Activated T-cell treated with anti-CD3 and anti-CD28 coated beads, Interleukin-2, amount 50 U/mL, for 72 hours (primary cell): ENCODE measurements at regions not wholly inside any gene's neighbourhood (a gene's known extent, or its start where the extent isn't known, plus 50 kb on each side); places are given as distances from the start of the nearest gene placed in this dataset.
"Not testable (repeated sequence)": the region's sequence is repeated elsewhere in the genome, so short reads cannot be mapped to it uniquely, and the experiment has no call there.

Experiments used
- ATAC-seq, 2 donors: fragments of 150-1000 bp; cut with Tn5 transposase; replicated peaks in 1 of 2; 2 replicates each; pipeline ENCODE4 v1.10.0; 2021; ENCODE audit warnings: moderate library complexity in 2 of 2, mild to moderate bottlenecking in 1 of 2
- DNase-seq, 2 donors: peaks; one replicate each; pipeline ENCODE4 v3.0.0; 2021 to 2022; ENCODE audit warnings: mixed read lengths in 1 of 2
- H3K27ac Mint-ChIP-seq: one replicate; pipeline ENCODE4 v1.8.0; 2022; ENCODE audit warnings: mild to moderate bottlenecking, moderate library complexity, mixed read lengths
- H3K27me3 Mint-ChIP-seq: one replicate; pipeline ENCODE4 v1.8.0; 2022; ENCODE audit warnings: low read depth, mixed read lengths
- H3K36me3 Mint-ChIP-seq, 2 donors: one replicate each; pipeline ENCODE4 v1.8.0; 2022; ENCODE audit warnings: mixed read lengths in 2 of 2, mild to moderate bottlenecking in 1 of 2; ENCODE audit not compliant: insufficient read depth in 2 of 2
- H3K4me1 Mint-ChIP-seq: one replicate; pipeline ENCODE4 v1.8.0; 2022; ENCODE audit warnings: low read depth, mixed read lengths
- H3K4me3 Mint-ChIP-seq, 2 donors: one replicate each; pipeline ENCODE4 v1.8.0; 2022; ENCODE audit warnings: mild to moderate bottlenecking in 2 of 2, mixed read lengths in 2 of 2, moderate library complexity in 2 of 2
- H3K9me3 Mint-ChIP-seq, 2 donors: one replicate each; pipeline ENCODE4 v1.8.0; 2022; ENCODE audit warnings: mixed read lengths in 2 of 2

DNA sequence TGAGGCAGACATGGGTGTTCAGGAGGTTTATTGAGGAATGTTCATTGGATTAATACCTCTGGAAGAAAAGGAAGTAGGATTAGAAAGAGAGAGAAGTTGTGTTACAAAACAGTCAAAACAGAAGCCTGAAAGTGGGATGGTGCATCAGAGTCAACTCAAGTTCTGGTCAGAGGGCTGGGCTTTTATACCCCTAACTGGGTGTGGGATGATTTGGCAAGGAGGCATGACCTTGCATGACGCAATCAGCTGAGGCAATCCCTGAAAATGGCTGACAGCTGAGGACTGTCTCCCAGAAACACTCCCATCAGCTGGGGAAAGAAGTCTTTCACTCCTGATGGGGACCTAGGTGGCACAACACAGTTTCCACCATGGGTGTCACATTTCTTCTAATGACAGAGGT, 818.2 kb downstream of the SATB2 start:
- Mint-ChIP-seq H3K9me3 (no peaks in the 10 kb centered on the region), H3K27me3 (no peaks in the 10 kb centered on the region), H3K27ac (no peak overlapping the region), H3K4me1 (no peaks in the 10 kb centered on the region), H3K36me3 (no peaks in the 10 kb centered on the region), H3K4me3 (no peak overlapping the region)
- ATAC-seq, result no peak
- DNase-seq, result no peak

DNA sequence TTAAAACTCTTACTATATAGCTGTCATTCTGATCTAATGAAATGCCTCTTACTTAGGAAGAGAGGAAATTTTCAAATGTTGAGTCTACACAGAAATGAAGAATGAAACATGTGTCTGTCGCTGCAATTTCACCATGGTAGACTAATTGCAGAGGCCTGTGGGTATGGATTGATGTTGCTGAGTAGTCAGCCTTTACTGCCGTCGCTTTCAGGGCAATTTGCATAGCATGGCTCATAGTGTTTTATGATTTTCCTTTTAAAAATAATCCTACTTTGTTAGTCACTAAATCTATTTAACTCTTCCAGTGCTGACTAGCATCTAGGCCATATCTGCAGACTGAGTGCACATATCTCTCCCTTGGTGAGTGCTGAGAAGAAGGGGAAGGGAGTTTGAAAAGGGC, 819.2 kb downstream of the SATB2 start:
- no peak overlapping the region for H3K4me3 Mint-ChIP-seq
- no peaks in the 10 kb centered on the region for H3K36me3 Mint-ChIP-seq
- no peaks in the 10 kb centered on the region for H3K27me3 Mint-ChIP-seq
- no peaks in the 10 kb centered on the region for H3K4me1 Mint-ChIP-seq
- H3K9me3 Mint-ChIP-seq, result no peaks in the 10 kb centered on the region
- H3K27ac Mint-ChIP-seq, result no peak overlapping the region
- ATAC-seq (no peak), DNase-seq (no peak)

DNA sequence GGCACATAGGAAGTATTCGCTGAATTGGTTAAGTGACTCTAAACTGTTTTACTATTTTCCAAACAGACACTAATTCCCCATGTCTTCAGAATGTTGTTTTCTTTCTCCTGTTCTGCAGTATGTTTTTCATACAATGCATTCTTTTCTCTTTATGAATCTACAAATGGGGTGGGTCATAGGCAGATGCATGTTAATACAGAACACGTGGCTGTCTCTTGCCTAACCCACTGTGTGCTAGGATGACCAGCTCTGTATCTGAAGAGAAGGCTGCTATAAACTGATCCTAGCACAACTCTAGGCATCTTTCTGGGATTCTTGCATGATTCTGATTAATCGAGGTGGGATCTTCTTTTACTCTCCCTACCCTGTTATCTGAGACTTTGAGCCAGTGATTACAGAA, 826.0 kb downstream of the PLCL1 start:
- no peak overlapping the region for H3K4me3 Mint-ChIP-seq
- DNase-seq (no peak), ATAC-seq (no peak)
- H3K4me1 Mint-ChIP-seq, result no peaks in the 10 kb centered on the region
- H3K9me3 Mint-ChIP-seq, result peaks cover 0 to 2% of the 10 kb centered on the region in 2 donors
- no peaks in the 10 kb centered on the region for H3K36me3 Mint-ChIP-seq
- no peak overlapping the region for H3K27ac Mint-ChIP-seq
- no peaks in the 10 kb centered on the region for H3K27me3 Mint-ChIP-seq

DNA sequence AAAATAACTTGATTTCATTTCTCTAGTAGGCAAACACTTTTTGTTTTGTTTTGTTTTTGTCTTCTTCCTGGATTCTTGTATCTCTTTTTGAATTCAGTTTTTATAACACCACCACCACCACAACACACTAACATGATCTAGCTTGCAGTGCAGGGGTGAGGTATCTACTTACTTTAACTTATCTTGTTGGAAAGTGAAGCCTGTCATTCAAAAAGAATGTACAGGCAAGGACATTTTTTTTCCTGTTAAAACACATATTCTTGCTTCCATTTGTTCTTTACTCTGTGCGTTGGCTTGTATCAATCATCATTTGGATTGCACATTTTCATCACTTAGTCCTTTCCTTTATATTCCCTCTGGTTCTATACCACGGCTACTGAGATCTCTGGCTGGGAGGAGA, 824.2 kb downstream of the PLCL1 start:
- Mint-ChIP-seq H3K4me3 (no peak overlapping the region), H3K9me3 (peaks cover 0 to 2% of the 10 kb centered on the region in 2 donors), H3K27ac (no peak overlapping the region), H3K4me1 (no peaks in the 10 kb centered on the region), H3K36me3 (no peaks in the 10 kb centered on the region), H3K27me3 (no peaks in the 10 kb centered on the region)
- ATAC-seq (no peak), DNase-seq (no peak)

DNA sequence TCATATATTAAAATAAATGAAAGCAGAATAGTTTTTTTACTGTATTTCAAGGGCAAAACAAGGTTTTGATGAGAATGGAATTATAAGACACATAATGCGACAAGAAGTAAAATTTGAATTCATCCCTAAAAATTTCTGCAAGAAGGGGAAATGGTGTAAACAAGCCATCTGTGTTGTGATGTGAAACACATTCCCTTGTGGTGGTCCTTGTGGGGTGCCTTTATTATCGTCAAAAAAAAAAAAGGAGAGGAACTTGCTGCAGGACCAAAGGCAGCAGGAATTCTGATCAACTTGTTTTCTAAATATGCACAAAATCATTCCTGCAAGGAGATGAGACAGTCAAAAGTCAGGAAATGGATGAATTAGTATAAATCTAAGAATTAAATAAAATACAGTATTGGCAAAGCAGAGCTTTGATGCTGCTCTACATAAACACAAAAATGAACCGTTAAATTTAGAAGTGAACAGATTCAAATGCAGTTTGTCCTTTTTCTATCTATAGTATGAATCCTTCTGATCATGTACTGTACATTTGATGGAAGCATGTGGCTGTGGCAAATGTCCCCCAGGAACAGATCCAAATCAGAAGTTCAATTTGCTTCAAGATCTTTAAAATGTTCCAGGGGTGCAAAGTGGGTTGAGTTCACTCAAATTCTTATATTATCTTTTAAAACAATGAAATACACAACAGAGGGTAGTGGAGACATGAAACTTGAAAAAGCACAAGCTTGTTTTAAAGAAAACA, 818.8 kb downstream of the PLCL1 start:
- H3K9me3 Mint-ChIP-seq, result no peaks in the 10 kb centered on the region
- ATAC-seq, result no peak
- no peaks in the 10 kb centered on the region for H3K4me1 Mint-ChIP-seq
- no peaks in the 10 kb centered on the region for H3K36me3 Mint-ChIP-seq
- no peaks in the 10 kb centered on the region for H3K27me3 Mint-ChIP-seq
- DNase-seq, result no peak
- H3K27ac Mint-ChIP-seq, result no peak overlapping the region
- no peak overlapping the region for H3K4me3 Mint-ChIP-seq

DNA sequence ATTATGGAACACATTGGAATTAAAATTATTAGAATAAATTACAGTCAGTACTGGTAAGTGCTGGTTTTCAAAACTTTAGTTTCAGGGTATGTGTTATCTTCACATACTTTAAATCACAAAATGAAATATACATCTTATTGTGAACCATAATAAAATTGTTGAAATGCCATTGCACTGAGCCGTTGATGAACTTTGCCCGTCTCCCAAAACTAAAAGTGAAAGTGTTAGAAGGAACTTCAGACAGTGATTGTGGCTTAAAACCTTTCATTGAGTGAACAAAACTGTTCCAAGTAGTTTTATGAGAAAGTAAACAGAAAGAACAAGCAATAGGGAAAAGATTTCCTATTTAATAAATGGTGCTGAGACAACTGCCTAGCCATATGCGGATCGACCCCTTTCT, 811.6 kb downstream of the PLCL1 start:
- no peak for DNase-seq
- no peak for ATAC-seq
- H3K4me3 Mint-ChIP-seq, result peak overlapping the region in 1 of 2 donors; percentile 40
- H3K27ac Mint-ChIP-seq, result no peak overlapping the region
- H3K27me3 Mint-ChIP-seq, result no peaks in the 10 kb centered on the region
- H3K36me3 Mint-ChIP-seq, result no peaks in the 10 kb centered on the region
- no peaks in the 10 kb centered on the region for H3K9me3 Mint-ChIP-seq
- no peaks in the 10 kb centered on the region for H3K4me1 Mint-ChIP-seq

DNA sequence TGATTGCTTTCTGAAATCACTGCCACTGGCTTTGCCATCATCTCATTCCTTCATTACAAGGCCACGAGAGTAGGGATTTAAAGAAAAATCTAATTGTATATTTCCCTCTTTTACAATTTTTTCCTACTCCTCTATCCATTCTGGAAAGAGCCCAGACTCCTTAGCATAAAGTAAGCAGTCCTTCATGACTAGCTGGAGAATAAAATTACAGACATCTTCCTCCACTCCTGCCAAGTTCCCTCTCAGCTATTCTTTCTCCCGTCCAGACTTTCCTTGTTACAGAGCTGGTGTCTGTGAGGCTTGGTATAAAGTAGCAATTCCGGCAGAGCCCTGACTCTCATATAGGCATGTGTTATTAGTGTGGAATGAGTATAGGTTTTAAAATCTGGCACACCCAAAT, 806.8 kb downstream of the PLCL1 start:
- ATAC-seq (no peak), DNase-seq (no peak)
- Mint-ChIP-seq H3K9me3 (no peaks in the 10 kb centered on the region), H3K4me1 (no peaks in the 10 kb centered on the region), H3K4me3 (no peak overlapping the region), H3K27ac (no peak overlapping the region), H3K36me3 (no peaks in the 10 kb centered on the region), H3K27me3 (no peaks in the 10 kb centered on the region)

DNA sequence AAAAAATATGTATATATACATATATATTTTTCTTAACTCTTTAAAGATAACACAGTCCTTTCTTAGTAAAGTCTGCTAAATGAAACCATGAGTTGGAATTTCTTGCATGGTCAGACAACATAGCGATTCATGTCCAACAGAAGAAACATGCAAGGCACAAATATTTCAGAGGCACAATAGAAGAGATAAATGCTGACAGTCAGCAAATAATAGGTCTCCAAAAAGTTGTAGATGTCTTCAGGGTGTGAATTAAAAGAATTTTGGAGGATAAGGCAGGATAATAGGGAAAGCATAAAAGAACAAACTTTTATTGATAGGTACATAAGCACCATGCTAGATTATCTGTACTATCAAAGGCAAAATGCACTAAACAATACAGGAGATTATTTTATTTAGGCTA, 800.2 kb downstream of the PLCL1 start:
- H3K4me3 Mint-ChIP-seq, result no peak overlapping the region
- DNase-seq (no peak), ATAC-seq (no peak)
- no peaks in the 10 kb centered on the region for H3K36me3 Mint-ChIP-seq
- no peak overlapping the region for H3K27ac Mint-ChIP-seq
- H3K27me3 Mint-ChIP-seq, result no peaks in the 10 kb centered on the region
- peaks cover 0 to 6% of the 10 kb centered on the region in 2 donors for H3K9me3 Mint-ChIP-seq
- no peaks in the 10 kb centered on the region for H3K4me1 Mint-ChIP-seq

DNA sequence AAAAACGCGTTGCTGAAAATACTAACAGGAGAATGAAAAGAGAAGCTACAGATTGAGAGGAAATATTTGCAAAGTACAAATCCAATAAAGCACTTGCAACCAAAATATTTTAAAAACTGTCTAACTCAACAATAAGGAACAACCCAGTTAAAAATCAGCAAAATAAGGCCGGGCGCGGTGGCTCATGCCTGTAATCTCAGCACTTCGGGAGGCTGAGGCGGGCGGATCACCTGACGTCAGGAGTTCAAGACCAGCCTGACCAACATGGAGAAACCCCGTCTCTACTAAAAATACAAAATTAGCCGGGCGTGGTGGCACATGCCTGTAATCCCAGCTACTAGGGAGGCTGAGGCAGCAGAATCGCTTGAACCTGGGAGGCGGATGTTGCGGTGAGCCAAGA, 798.6 kb downstream of the PLCL1 start:
- not testable (repeated sequence) for ATAC-seq

DNA sequence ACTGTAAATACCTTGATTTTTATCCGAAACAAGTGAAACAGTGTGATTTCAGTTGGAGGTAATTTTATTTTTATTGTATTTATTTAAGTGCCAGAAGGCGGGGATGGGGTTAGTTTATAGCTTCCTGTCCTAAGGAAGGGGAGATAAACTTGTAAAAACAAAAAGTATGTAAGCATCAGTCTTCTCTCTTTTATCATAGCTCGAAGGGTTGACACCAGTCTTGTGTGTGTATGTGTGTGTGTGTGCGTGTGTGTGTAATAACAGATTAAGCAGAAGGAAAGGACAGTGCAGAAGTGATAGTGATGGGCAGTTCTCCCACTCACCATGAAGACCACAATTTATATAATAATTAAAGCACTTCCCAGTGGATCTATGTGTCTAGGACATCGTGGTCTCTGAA, 793.3 kb downstream of the PLCL1 start:
- Mint-ChIP-seq H3K9me3 (peaks cover 0 to 4% of the 10 kb centered on the region in 2 donors), H3K27ac (no peak overlapping the region), H3K4me3 (no peak overlapping the region), H3K4me1 (no peaks in the 10 kb centered on the region), H3K36me3 (no peaks in the 10 kb centered on the region), H3K27me3 (no peaks in the 10 kb centered on the region)
- ATAC-seq (no peak), DNase-seq (no peak)

More for the DNA sequence above, 798.6 kb downstream of the PLCL1 start:
- not testable (repeated sequence) for H3K4me3 Mint-ChIP-seq, H3K36me3 Mint-ChIP-seq, H3K9me3 Mint-ChIP-seq, H3K27ac Mint-ChIP-seq, H3K4me1 Mint-ChIP-seq, H3K27me3 Mint-ChIP-seq, DNase-seq

DNA sequence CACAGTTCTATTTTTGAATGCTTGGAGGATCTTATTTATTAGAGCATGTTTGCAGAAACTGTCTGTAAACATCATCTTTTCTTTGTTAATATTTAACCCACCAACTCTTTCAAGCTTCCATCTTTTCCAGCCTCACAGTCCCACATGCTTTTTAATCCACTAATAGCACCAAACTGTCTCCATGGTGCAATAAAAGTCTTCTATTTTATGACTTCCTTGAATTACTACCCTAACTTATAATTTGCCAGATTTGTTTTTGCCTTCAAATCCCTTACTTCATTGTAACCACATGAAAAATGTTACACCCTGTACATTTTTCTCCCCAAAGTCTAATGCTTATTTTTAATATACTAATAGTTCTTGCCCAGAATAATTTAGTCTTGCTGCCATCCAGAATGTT, 792.6 kb downstream of the PLCL1 start:
- no peaks in the 10 kb centered on the region for H3K27me3 Mint-ChIP-seq
- H3K27ac Mint-ChIP-seq, result no peak overlapping the region
- peaks cover 0 to 2% of the 10 kb centered on the region in 2 donors for H3K9me3 Mint-ChIP-seq
- no peak for DNase-seq
- H3K4me3 Mint-ChIP-seq, result no peak overlapping the region
- ATAC-seq, result no peak
- no peaks in the 10 kb centered on the region for H3K4me1 Mint-ChIP-seq
- H3K36me3 Mint-ChIP-seq, result no peaks in the 10 kb centered on the region

DNA sequence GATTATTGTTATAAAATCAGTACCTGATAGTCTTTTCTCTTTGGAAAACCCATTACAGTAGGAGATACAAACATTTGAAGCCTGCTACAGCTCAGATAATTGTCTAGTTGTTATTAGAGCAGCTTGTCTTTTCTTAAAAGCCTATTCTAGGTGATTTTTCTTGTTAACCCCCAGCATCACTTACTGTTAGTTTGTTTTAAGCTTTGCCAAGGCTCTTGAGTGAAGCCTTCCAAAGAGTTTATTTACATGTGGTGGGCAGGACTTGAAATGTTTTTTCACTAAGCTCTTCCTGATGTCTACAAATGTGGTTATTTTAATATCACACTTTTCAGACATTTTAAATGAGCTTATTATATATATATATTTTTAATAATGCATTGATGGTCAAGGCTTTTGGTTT, 791.3 kb downstream of the PLCL1 start:
- no peak for ATAC-seq

DNA sequence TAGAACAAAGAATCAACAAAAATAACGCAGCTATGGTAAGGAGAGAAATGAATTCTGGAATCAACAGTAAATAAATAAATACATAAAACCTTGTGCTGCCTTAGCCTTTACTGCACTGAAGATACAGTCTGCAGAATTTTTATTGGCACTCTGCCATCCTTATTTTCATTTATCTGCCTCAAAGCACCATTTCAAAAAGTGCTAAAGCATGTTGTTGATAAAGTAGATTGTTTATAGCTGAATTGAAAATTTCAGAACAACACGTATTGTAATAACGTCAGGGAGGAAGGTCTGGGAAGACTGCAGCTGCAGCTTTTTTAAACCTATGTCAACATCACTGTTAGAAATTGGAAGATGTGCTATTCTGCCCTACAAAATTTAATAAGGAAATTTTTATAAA, 787.2 kb downstream of the PLCL1 start:
- ATAC-seq (no peak), DNase-seq (no peak)
- no peaks in the 10 kb centered on the region for H3K4me1 Mint-ChIP-seq
- H3K36me3 Mint-ChIP-seq, result no peaks in the 10 kb centered on the region
- no peak overlapping the region for H3K4me3 Mint-ChIP-seq
- H3K27ac Mint-ChIP-seq, result no peak overlapping the region
- H3K9me3 Mint-ChIP-seq, result no peaks in the 10 kb centered on the region
- H3K27me3 Mint-ChIP-seq, result no peaks in the 10 kb centered on the region

More for the DNA sequence above, 791.3 kb downstream of the PLCL1 start:
- DNase-seq, result no peak
- H3K4me3 Mint-ChIP-seq, result no peak overlapping the region
- H3K4me1 Mint-ChIP-seq, result no peaks in the 10 kb centered on the region
- no peak overlapping the region for H3K27ac Mint-ChIP-seq
- no peaks in the 10 kb centered on the region for H3K36me3 Mint-ChIP-seq
- no peaks in the 10 kb centered on the region for H3K9me3 Mint-ChIP-seq
- H3K27me3 Mint-ChIP-seq, result no peaks in the 10 kb centered on the region

DNA sequence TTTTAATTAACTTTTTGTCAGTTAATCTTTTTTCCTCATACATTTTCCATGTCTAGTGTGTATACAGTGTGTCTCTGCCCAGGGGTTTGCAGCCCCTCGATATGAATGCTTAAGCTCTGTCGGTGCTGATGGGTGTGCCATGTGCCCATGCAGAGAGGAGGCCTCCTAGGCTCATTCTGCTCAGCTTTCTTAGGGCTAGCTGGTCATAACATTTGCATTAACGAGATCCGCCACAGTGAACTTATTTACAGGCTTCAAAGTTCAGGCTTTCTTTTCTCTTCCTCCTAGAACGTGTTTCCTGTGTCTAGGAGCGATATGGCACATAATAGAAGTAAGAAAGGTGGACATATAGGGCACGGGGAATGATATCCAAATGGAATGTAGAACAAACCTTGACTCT, 783.3 kb downstream of the PLCL1 start:
- no peaks in the 10 kb centered on the region for H3K27me3 Mint-ChIP-seq
- no peak overlapping the region for H3K4me3 Mint-ChIP-seq
- H3K36me3 Mint-ChIP-seq, result no peaks in the 10 kb centered on the region
- no peaks in the 10 kb centered on the region for H3K9me3 Mint-ChIP-seq
- DNase-seq (no peak), ATAC-seq (no peak)
- no peak overlapping the region for H3K27ac Mint-ChIP-seq
- H3K4me1 Mint-ChIP-seq, result no peaks in the 10 kb centered on the region
